CD4-positive, alpha-beta T cell (primary cell): ENCODE measurements at regions not wholly inside any gene's neighbourhood (a gene's known extent, or its start where the extent isn't known, plus 50 kb on each side); places are given as distances from the start of the nearest gene placed in this dataset.

Source experiments
- ATAC-seq: fragments of 200-7000 bp; cut with Tn5 transposase; one replicate; pipeline ENCODE4 v1.10.0; 2022; ENCODE audit warnings: mild to moderate bottlenecking; ENCODE audit not compliant: poor library complexity
- CTCF ChIA-PET: fragments of 350-600 bp; sonication (Branson Sonifier 250); formaldehyde crosslinking; loops from one replicate; lab custom pipeline; 2021; ENCODE audit warnings: antibody characterized with exemption, inconsistent platforms; lab: Charles Lee
- POLR2A ChIA-PET: fragments of 350-600 bp; sonication (Branson Sonifier 250); formaldehyde crosslinking; loops from one replicate; lab custom pipeline; 2021; ENCODE audit warnings: antibody characterized with exemption, inconsistent platforms; lab: Charles Lee
- DNase-seq, 14 experiments: peaks; one replicate each; pipeline ENCODE4 v3.0.0-alpha.2; 2013 to 2020; ENCODE audit warnings: mixed read lengths in 2 of 14
- H3K27ac ChIP-seq, 2 donors: one replicate each; pipeline versions ENCODE4 v1.5.1 to v1.7.0; 2013; ENCODE audit warnings: low read length in 2 of 2, low read depth in 1 of 2, mild to moderate bottlenecking in 1 of 2
- H3K27me3 ChIP-seq, 2 experiments: 1 replicate in 1 of 2; 2 replicates in 1 of 2; pipeline versions ENCODE4 v1.6.1 to v1.7.0; 2013; ENCODE audit warnings: low read length in 2 of 2, control low read depth in 1 of 2, mild to moderate bottlenecking in 1 of 2, moderate library complexity in 1 of 2; ENCODE audit not compliant: insufficient read depth in 2 of 2, control insufficient read depth in 1 of 2
- H3K36me3 ChIP-seq: one replicate; pipeline ENCODE4 v1.6.1; 2013; ENCODE audit warnings: low read length, control low read depth; ENCODE audit not compliant: insufficient read depth
- H3K4me1 ChIP-seq: one replicate; pipeline ENCODE4 v1.6.1; 2013; ENCODE audit warnings: low read length, control low read depth; ENCODE audit not compliant: insufficient read depth
- H3K4me3 ChIP-seq: one replicate; pipeline ENCODE4 v1.5.1; 2013; ENCODE audit warnings: mild to moderate bottlenecking, low read length, moderate library complexity
- H3K9me3 ChIP-seq, 2 experiments: 1 replicate in 1 of 2; 2 replicates in 1 of 2; pipeline versions ENCODE4 v1.6.1 to v1.7.0; 2013; ENCODE audit warnings: low read length in 2 of 2, mild to moderate bottlenecking in 2 of 2, control low read depth in 1 of 2, moderate library complexity in 1 of 2; ENCODE audit not compliant: control insufficient read depth in 1 of 2, insufficient read depth in 1 of 2
- H3K27ac Mint-ChIP-seq: one replicate; pipeline ENCODE4 v1.8.0; 2020; ENCODE audit warnings: mixed read lengths
- H3K27me3 Mint-ChIP-seq: one replicate; pipeline ENCODE4 v1.8.0; 2021; ENCODE audit warnings: mixed read lengths
- H3K36me3 Mint-ChIP-seq: one replicate; pipeline ENCODE4 v1.8.0; 2021; ENCODE audit warnings: low read depth, mixed read lengths
- H3K4me1 Mint-ChIP-seq: one replicate; pipeline ENCODE4 v1.8.0; 2021; ENCODE audit warnings: low read depth, mixed read lengths
- H3K4me3 Mint-ChIP-seq: one replicate; pipeline ENCODE4 v1.8.0; 2020; ENCODE audit warnings: mild to moderate bottlenecking, mixed read lengths
- H3K9me3 Mint-ChIP-seq: one replicate; pipeline ENCODE4 v1.8.0; 2020; ENCODE audit warnings: mixed read lengths
- CTCF ChIP-seq: fragments of 200-600 bp; IDR thresholded peaks from one replicate; pipeline ENCODE4 v1.8.0; 2022; ENCODE audit warnings: antibody characterized with exemption, mild to moderate bottlenecking
- intact Hi-C, 2 experiments: fragments of 100-400 bp; cut with DNase I in 1 of 2; cut with micrococcal nuclease in 1 of 2; formaldehyde crosslinking; loops; one replicate each; pipeline versions ENCODE4 v1.15.1 to v1.9.0; 2023 to 2025; cut with DNase I, micrococcal nuclease

GRCh38 chr4:184941671-184942418 lies 76.4 kb upstream of the HELT start:
- POLR2A ChIA-PET, result no interaction called here
- no peak overlapping the region for H3K4me3 Mint-ChIP-seq

GRCh38 chr4:184942444-184943425 lies 75.6 kb upstream of the HELT start:
- ChIA-PET POLR2A (no interaction called here), CTCF (no interaction called here)
- H3K36me3 ChIP-seq, result no peaks in the 10 kb centered on the region
- Mint-ChIP-seq H3K4me3 (no peak overlapping the region), H3K36me3 (no peaks in the 10 kb centered on the region), H3K4me1 (no peaks in the 10 kb centered on the region), H3K27ac (no peak overlapping the region), H3K27me3 (peaks cover 11% of the 10 kb centered on the region), H3K9me3 (no peaks in the 10 kb centered on the region)
- TF ChIP-seq CTCF, result no peak
- ATAC-seq, result no peak
- no peak for DNase-seq
- no peaks in the 10 kb centered on the region for H3K4me1 ChIP-seq
- H3K9me3 ChIP-seq, result no peaks in the 10 kb centered on the region
- H3K27me3 ChIP-seq, result peaks cover 0 to 6% of the 10 kb centered on the region in 2 experiments
- H3K27ac ChIP-seq, result no peak overlapping the region
- intact Hi-C loops, result no loop called here
- H3K4me3 ChIP-seq, result no peak overlapping the region

More at GRCh38 chr4:184941671-184942418, 76.4 kb upstream of the HELT start:
- H3K27ac Mint-ChIP-seq, result no peak overlapping the region
- CTCF ChIA-PET, result no interaction called here
- Histone ChIP-seq H3K9me3 (no peaks in the 10 kb centered on the region), H3K4me3 (no peak overlapping the region), H3K4me1 (no peaks in the 10 kb centered on the region), H3K36me3 (no peaks in the 10 kb centered on the region), H3K27me3 (no peaks in the 10 kb centered on the region), H3K27ac (no peak overlapping the region)
- no peaks in the 10 kb centered on the region for H3K4me1 Mint-ChIP-seq
- ATAC-seq, result no peak
- DNase-seq, result no peak
- intact Hi-C loops, result no loop called here
- no peaks in the 10 kb centered on the region for H3K36me3 Mint-ChIP-seq
- H3K9me3 Mint-ChIP-seq, result no peaks in the 10 kb centered on the region
- peaks cover 2% of the 10 kb centered on the region for H3K27me3 Mint-ChIP-seq
- TF ChIP-seq CTCF, result no peak

- intact Hi-C loops, result no loop called here
- H3K4me1 ChIP-seq, result no peaks in the 10 kb centered on the region
- H3K36me3 Mint-ChIP-seq, result no peaks in the 10 kb centered on the region
- peaks cover 0 to 3% of the 10 kb centered on the region in 2 experiments for H3K9me3 ChIP-seq
- no peak overlapping the region for H3K4me3 ChIP-seq
- H3K4me3 Mint-ChIP-seq, result no peak overlapping the region
- DNase-seq, result no peak
- H3K36me3 ChIP-seq, result no peaks in the 10 kb centered on the region
- ChIA-PET POLR2A (no interaction called here), CTCF (no interaction called here)
- TF ChIP-seq CTCF, result no peak
- peaks cover 0 to 18% of the 10 kb centered on the region in 2 experiments for H3K27me3 ChIP-seq
- H3K27me3 Mint-ChIP-seq, result peaks cover 35% of the 10 kb centered on the region
- ATAC-seq, result no peak
- H3K27ac Mint-ChIP-seq, result no peak overlapping the region
- no peaks in the 10 kb centered on the region for H3K4me1 Mint-ChIP-seq
- H3K9me3 Mint-ChIP-seq, result no peaks in the 10 kb centered on the region
- no peak overlapping the region for H3K27ac ChIP-seq
These were observed 69.3 kb upstream of the HELT start for GRCh38 chr4:184949020-184949419.
